Body of pancreas (tissue), 4 donors: ENCODE measurements at regions not wholly inside any gene's neighbourhood (a gene's known extent, or its start where the extent isn't known, plus 50 kb on each side); places are given as distances from the start of the nearest gene placed in this dataset.

Experiments
- CTCF ChIP-seq, 7 experiments: fragments of 450-650 bp in 4 of 7; fragments of 200-600 bp in 3 of 7; sonication (generic) in 3 of 7; IDR thresholded peaks; one replicate each; pipeline ENCODE4 v1.5.1; 2016 to 2019; ENCODE audit warnings: antibody characterized with exemption in 7 of 7
- POLR2A ChIP-seq, 3 donors: fragments of 450-650 bp; IDR thresholded peaks; one replicate each; pipeline ENCODE4 v1.6.1; 2016; ENCODE audit warnings: antibody characterized with exemption in 3 of 3, mild to moderate bottlenecking in 2 of 3

GRCh38 chr5:72687288-72687687 is 129.2 kb upstream of the TNPO1 start:
- no peak for TF ChIP-seq CTCF (IDR thresholded peaks at IDR 0.05)
- no peak for TF ChIP-seq POLR2A (IDR thresholded peaks at IDR 0.05)
